Left lung (tissue), 4 donors: ENCODE measurements at regions not wholly inside any gene's neighbourhood (a gene's known extent, or its start where the extent isn't known, plus 50 kb on each side); places are given as distances from the start of the nearest gene placed in this dataset.
"Not testable (repeated sequence)": the region's sequence is repeated elsewhere in the genome, so short reads cannot be mapped to it uniquely, and the experiment has no call there.

Experiments used
- ATAC-seq: fragments of 200-7000 bp; cut with Tn5 transposase; one replicate; pipeline ENCODE4 v1.9.1; 2020; ENCODE audit warnings: moderate library complexity
- DNase-seq, 4 donors: peaks; one replicate each; pipeline ENCODE4 v3.0.0-alpha.2; 2013 to 2020
- H3K27ac ChIP-seq, 2 donors: fragments of 200-600 bp; sonication (generic) in 1 of 2; one replicate each; pipeline versions ENCODE4 v1.5.0 to v1.8.0; 2020 to 2021
- H3K27me3 ChIP-seq, 2 donors: fragments of 200-600 bp; sonication (generic) in 1 of 2; one replicate each; pipeline versions ENCODE4 v1.5.0 to v1.8.0; 2020 to 2021
- H3K36me3 ChIP-seq, 2 donors: fragments of 200-600 bp; sonication (generic) in 1 of 2; one replicate each; pipeline versions ENCODE4 v1.5.0 to v1.8.0; 2020 to 2021
- H3K4me1 ChIP-seq, 2 donors: fragments of 200-600 bp; one replicate each; pipeline ENCODE4 v1.8.0; 2021
- H3K4me3 ChIP-seq, 2 donors: fragments of 200-600 bp; sonication (generic) in 1 of 2; one replicate each; pipeline versions ENCODE4 v1.5.0 to v1.8.0; 2020 to 2021; ENCODE audit warnings: mild to moderate bottlenecking in 1 of 2
- H3K9me3 ChIP-seq, 2 donors: fragments of 200-600 bp; sonication (generic) in 1 of 2; one replicate each; pipeline versions ENCODE4 v1.5.0 to v1.8.0; 2020 to 2021
- CTCF ChIP-seq, 2 donors: fragments of 200-600 bp; sonication (generic) in 1 of 2; IDR thresholded peaks; one replicate each; pipeline versions ENCODE4 v1.5.0 to v1.8.0; 2021; ENCODE audit warnings: antibody characterized with exemption in 2 of 2
- intact Hi-C, 2 donors: fragments of 100-400 bp; cut with DNase I; formaldehyde crosslinking; loops; one replicate each; pipeline versions ENCODE4 v1.11.2 to v1.14.2; 2022
- donor health status: DM: no; HTN: yes; CAD: no.
- donor health status: DM: no; HTN: no; CAD: no.

- H3K4me1 ChIP-seq: no peaks in the 10 kb centered on the region
- H3K27ac ChIP-seq: no peak overlapping the region
- intact Hi-C loops: no loop called here
- no peak overlapping the region for H3K4me3 ChIP-seq
- DNase-seq (no peak), ATAC-seq (no peak)
- H3K36me3 ChIP-seq: no peaks in the 10 kb centered on the region
- no peak for TF ChIP-seq CTCF (IDR thresholded peaks at IDR 0.05)
- no peaks in the 10 kb centered on the region for H3K27me3 ChIP-seq
- H3K9me3 ChIP-seq: no peaks in the 10 kb centered on the region
Observed at GRCh38 chr10:52574697-52575096, 197.9 kb downstream of the MBL2 start.

GRCh38 chr10:52577047-52577446 is 195.5 kb downstream of the MBL2 start:
- DNase-seq (no peak), ATAC-seq (no peak)
- H3K4me3 ChIP-seq: no peak overlapping the region
- no peak for TF ChIP-seq CTCF (IDR thresholded peaks at IDR 0.05)
- H3K27ac ChIP-seq: no peak overlapping the region
- peaks cover 0 to 8% of the 10 kb centered on the region in 2 donors for H3K9me3 ChIP-seq
- H3K27me3 ChIP-seq: no peaks in the 10 kb centered on the region
- H3K36me3 ChIP-seq: no peaks in the 10 kb centered on the region
- no peaks in the 10 kb centered on the region for H3K4me1 ChIP-seq
- intact Hi-C loops: no loop called here

GRCh38 chr10:52578871-52579405 is 193.6 kb downstream of the MBL2 start:
- Histone ChIP-seq H3K4me1 (no peaks in the 10 kb centered on the region), H3K27me3 (no peaks in the 10 kb centered on the region), H3K9me3 (peaks cover 0 to 12% of the 10 kb centered on the region in 2 donors), H3K36me3 (no peaks in the 10 kb centered on the region), H3K27ac (no peak overlapping the region), H3K4me3 (no peak overlapping the region)
- ATAC-seq (no peak), DNase-seq (no peak)
- TF ChIP-seq CTCF (IDR thresholded peaks at IDR 0.05): no peak
- intact Hi-C loops: no loop called here

GRCh38 chr10:52581636-52582035 is 190.9 kb downstream of the MBL2 start:
- intact Hi-C loops, ATAC-seq, H3K36me3 ChIP-seq, H3K27ac ChIP-seq, H3K4me1 ChIP-seq, H3K27me3 ChIP-seq, DNase-seq, H3K4me3 ChIP-seq: not testable (repeated sequence)
- H3K9me3 ChIP-seq: peaks cover 0 to 36% of the 10 kb centered on the region in 2 donors

DNA sequence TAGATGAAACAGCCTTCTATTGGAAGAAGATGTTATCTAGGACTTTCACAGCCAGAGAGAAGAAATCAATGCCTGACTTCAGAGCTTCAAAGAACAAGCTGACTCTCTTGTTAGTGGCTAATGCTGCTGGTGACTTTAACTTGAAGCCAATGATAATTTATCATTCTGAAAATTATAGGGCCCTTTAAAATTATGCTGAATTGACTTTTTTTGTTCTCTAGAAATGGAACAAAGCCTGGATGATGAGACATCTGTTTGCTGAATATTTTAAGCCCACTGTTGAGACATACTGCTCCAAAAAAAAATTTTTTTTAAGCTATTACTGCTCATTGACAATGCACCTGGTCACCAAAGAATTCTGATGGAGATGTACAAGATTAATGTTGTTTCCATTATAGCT is 189.2 kb downstream of the MBL2 start:
- H3K9me3 ChIP-seq: peaks cover 0 to 44% of the 10 kb centered on the region in 2 donors
- no peak overlapping the region for H3K4me3 ChIP-seq
- no peaks in the 10 kb centered on the region for H3K27me3 ChIP-seq
- no peak for ATAC-seq
- TF ChIP-seq CTCF (IDR thresholded peaks at IDR 0.05): no peak
- H3K4me1 ChIP-seq: no peaks in the 10 kb centered on the region
- intact Hi-C loops: no loop called here
- no peak overlapping the region for H3K27ac ChIP-seq
- no peak for DNase-seq
- no peaks in the 10 kb centered on the region for H3K36me3 ChIP-seq

GRCh38 chr10:52586710-52587109 is 185.9 kb downstream of the MBL2 start:
- no peaks in the 10 kb centered on the region for H3K4me1 ChIP-seq
- no peak overlapping the region for H3K4me3 ChIP-seq
- peaks cover 0 to 40% of the 10 kb centered on the region in 2 donors for H3K9me3 ChIP-seq
- H3K27ac ChIP-seq: no peak overlapping the region
- H3K27me3 ChIP-seq: no peaks in the 10 kb centered on the region
- no peaks in the 10 kb centered on the region for H3K36me3 ChIP-seq
- TF ChIP-seq CTCF (IDR thresholded peaks at IDR 0.05): no peak
- DNase-seq: no peak
- ATAC-seq: no peak
- intact Hi-C loops: no loop called here
